ENCODE measurements at regions not wholly inside any gene's neighbourhood (a gene's known extent, or its start where the extent isn't known, plus 50 kb on each side); places are given as distances from the start of the nearest gene placed in this dataset.

- Mint-ChIP-seq H3K4me3 (ENCODE audit: unreplicated experiment) (no peak overlapping the region), H3K36me3 (ENCODE audit: unreplicated experiment) (no peaks in the 10 kb centered on the region), H3K27me3 (ENCODE audit: unreplicated experiment) (no peaks in the 10 kb centered on the region), H3K9me3 (ENCODE audit: unreplicated experiment) (no peaks in the 10 kb centered on the region), H3K27ac (ENCODE audit: unreplicated experiment) (no peak overlapping the region), H3K4me1 (ENCODE audit: unreplicated experiment) (no peaks in the 10 kb centered on the region)
- TF ChIP-seq, protein P1, sequence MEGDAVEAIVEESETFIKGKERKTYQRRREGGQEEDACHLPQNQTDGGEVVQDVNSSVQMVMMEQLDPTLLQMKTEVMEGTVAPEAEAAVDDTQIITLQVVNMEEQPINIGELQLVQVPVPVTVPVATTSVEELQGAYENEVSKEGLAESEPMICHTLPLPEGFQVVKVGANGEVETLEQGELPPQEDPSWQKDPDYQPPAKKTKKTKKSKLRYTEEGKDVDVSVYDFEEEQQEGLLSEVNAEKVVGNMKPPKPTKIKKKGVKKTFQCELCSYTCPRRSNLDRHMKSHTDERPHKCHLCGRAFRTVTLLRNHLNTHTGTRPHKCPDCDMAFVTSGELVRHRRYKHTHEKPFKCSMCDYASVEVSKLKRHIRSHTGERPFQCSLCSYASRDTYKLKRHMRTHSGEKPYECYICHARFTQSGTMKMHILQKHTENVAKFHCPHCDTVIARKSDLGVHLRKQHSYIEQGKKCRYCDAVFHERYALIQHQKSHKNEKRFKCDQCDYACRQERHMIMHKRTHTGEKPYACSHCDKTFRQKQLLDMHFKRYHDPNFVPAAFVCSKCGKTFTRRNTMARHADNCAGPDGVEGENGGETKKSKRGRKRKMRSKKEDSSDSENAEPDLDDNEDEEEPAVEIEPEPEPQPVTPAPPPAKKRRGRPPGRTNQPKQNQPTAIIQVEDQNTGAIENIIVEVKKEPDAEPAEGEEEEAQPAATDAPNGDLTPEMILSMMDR (IDR thresholded peaks at IDR 0.05), result no peak
- no peak for DNase-seq (ENCODE audit: extremely low spot score, unreplicated experiment)
Observed at GRCh38 chr6:109315341-109316110, 66.7 kb downstream of the CD164 start.

GRCh38 chr6:109314313-109314712, 68.0 kb downstream of the CD164 start:
- H3K27ac Mint-ChIP-seq (ENCODE audit: unreplicated experiment), result no peak overlapping the region
- H3K36me3 Mint-ChIP-seq (ENCODE audit: unreplicated experiment), result no peaks in the 10 kb centered on the region
- H3K4me1 Mint-ChIP-seq (ENCODE audit: unreplicated experiment), result no peaks in the 10 kb centered on the region
- H3K9me3 Mint-ChIP-seq (ENCODE audit: unreplicated experiment), result no peaks in the 10 kb centered on the region
- no peaks in the 10 kb centered on the region for H3K27me3 Mint-ChIP-seq (ENCODE audit: unreplicated experiment)
- TF ChIP-seq, protein P1 (IDR thresholded peaks at IDR 0.05), result no peak
- DNase-seq (ENCODE audit: extremely low spot score, unreplicated experiment), result no peak
- H3K4me3 Mint-ChIP-seq (ENCODE audit: unreplicated experiment), result no peak overlapping the region

GRCh38 chr6:109313139-109313538, 69.1 kb downstream of the CD164 start:
- Mint-ChIP-seq H3K4me1 (ENCODE audit: unreplicated experiment) (no peaks in the 10 kb centered on the region), H3K4me3 (ENCODE audit: unreplicated experiment) (no peak overlapping the region), H3K36me3 (ENCODE audit: unreplicated experiment) (no peaks in the 10 kb centered on the region), H3K27me3 (ENCODE audit: unreplicated experiment) (no peaks in the 10 kb centered on the region), H3K27ac (ENCODE audit: unreplicated experiment) (no peak overlapping the region), H3K9me3 (ENCODE audit: unreplicated experiment) (no peaks in the 10 kb centered on the region)
- no peak for DNase-seq (ENCODE audit: extremely low spot score, unreplicated experiment)
- TF ChIP-seq, protein P1 (IDR thresholded peaks at IDR 0.05), result no peak

DNA sequence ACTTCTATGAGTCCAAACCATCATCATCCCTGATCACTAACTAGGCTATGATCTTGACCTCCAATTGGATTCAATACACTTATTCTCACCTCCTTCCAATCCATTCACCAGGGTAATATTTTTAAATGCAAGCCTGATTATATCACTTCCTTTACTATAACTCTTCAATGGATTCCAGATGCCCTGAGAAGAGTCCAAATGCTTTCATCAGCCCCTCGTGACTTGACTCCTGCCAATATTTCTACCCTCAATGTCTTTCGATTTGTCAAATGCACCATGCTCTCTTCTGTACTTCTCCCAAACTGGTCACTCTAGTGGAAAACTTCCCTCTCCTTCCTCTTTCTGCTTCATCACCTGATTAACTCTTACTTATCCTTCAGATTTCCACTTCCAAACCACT, 70.8 kb downstream of the CD164 start:
- Mint-ChIP-seq H3K4me1 (ENCODE audit: unreplicated experiment) (no peaks in the 10 kb centered on the region), H3K27me3 (ENCODE audit: unreplicated experiment) (no peaks in the 10 kb centered on the region)

DNA sequence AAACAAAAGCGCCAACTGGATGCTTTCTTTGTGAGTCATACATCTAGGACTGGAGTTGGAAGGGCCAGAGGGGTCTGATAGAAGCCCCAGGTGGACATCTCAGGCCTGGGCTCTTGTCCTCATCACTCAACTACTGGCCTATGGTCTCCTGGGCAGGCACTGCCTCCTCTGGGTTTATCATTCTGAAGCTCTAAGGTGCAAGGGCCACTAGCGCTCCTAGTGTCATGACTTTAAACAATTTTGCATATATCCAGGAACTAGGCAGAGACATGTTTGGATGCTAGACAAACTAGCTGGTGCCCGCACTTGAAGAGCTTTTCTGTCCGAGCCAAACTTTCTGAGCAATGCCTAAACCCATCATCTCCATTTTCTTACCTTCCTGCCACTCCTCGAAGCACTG, 72.3 kb downstream of the CD164 start:
- Mint-ChIP-seq H3K27me3 (ENCODE audit: unreplicated experiment) (no peaks in the 10 kb centered on the region), H3K4me1 (ENCODE audit: unreplicated experiment) (no peaks in the 10 kb centered on the region), H3K36me3 (ENCODE audit: unreplicated experiment) (no peaks in the 10 kb centered on the region), H3K9me3 (ENCODE audit: unreplicated experiment) (no peaks in the 10 kb centered on the region), H3K27ac (ENCODE audit: unreplicated experiment) (no peak overlapping the region), H3K4me3 (ENCODE audit: unreplicated experiment) (no peak overlapping the region)
- DNase-seq (ENCODE audit: extremely low spot score, unreplicated experiment), result no peak
- TF ChIP-seq, protein P1 (IDR thresholded peaks at IDR 0.05), result no peak

More for the DNA sequence above, 70.8 kb downstream of the CD164 start:
- DNase-seq (ENCODE audit: extremely low spot score, unreplicated experiment), result no peak
- Mint-ChIP-seq H3K27ac (ENCODE audit: unreplicated experiment) (no peak overlapping the region), H3K4me3 (ENCODE audit: unreplicated experiment) (no peak overlapping the region), H3K36me3 (ENCODE audit: unreplicated experiment) (no peaks in the 10 kb centered on the region), H3K9me3 (ENCODE audit: unreplicated experiment) (no peaks in the 10 kb centered on the region)
- TF ChIP-seq, protein P1 (IDR thresholded peaks at IDR 0.05), result no peak

All from osteocyte (in vitro differentiated cells).